ENCODE measurements at regions not wholly inside any gene's neighbourhood (a gene's known extent, or its start where the extent isn't known, plus 50 kb on each side); places are given as distances from the start of the nearest gene placed in this dataset.

- no peak overlapping the region for H3K27ac ChIP-seq
- TF ChIP-seq ZFX (IDR thresholded peaks at IDR 0.05; ENCODE audit: borderline replicate concordance) (no peak), CTCF (IDR thresholded peaks at IDR 0.05) (no peak)
Measured at GRCh38 chr13:26998292-26998691, 173.3 kb downstream of the USP12 start.

GRCh38 chr13:26996965-26997752, 174.5 kb downstream of the USP12 start:
- TF ChIP-seq CTCF (IDR thresholded peaks at IDR 0.05) (no peak), ZFX (IDR thresholded peaks at IDR 0.05; ENCODE audit: borderline replicate concordance) (no peak)
- no peak overlapping the region for H3K27ac ChIP-seq

GRCh38 chr13:26995159-26995558, 176.5 kb downstream of the USP12 start:
- H3K27ac ChIP-seq = no peak overlapping the region
- TF ChIP-seq ZFX (IDR thresholded peaks at IDR 0.05; ENCODE audit: borderline replicate concordance) (no peak), CTCF (IDR thresholded peaks at IDR 0.05) (no peak)

- TF ChIP-seq ZFX (IDR thresholded peaks at IDR 0.05; ENCODE audit: borderline replicate concordance) (no peak), CTCF (IDR thresholded peaks at IDR 0.05) (no peak)
- no peak overlapping the region for H3K27ac ChIP-seq
Measured at GRCh38 chr13:26993780-26994179, 177.8 kb downstream of the USP12 start.

GRCh38 chr13:26992951-26993719, 178.5 kb downstream of the USP12 start:
- no peak for TF ChIP-seq ZFX (IDR thresholded peaks at IDR 0.05; ENCODE audit: borderline replicate concordance)
- no peak for TF ChIP-seq CTCF (IDR thresholded peaks at IDR 0.05)
- H3K27ac ChIP-seq = no peak overlapping the region

GRCh38 chr13:26991508-26992181, 180.0 kb downstream of the USP12 start:
- TF ChIP-seq ZFX (IDR thresholded peaks at IDR 0.05; ENCODE audit: borderline replicate concordance) = no peak
- no peak for TF ChIP-seq CTCF (IDR thresholded peaks at IDR 0.05)
- H3K27ac ChIP-seq = no peak overlapping the region

All from 22Rv1 (cell line).